ENCODE measurements at regions not wholly inside any gene's neighbourhood (a gene's known extent, or its start where the extent isn't known, plus 50 kb on each side); places are given as distances from the start of the nearest gene placed in this dataset.
"Not testable (repeated sequence)": the region's sequence is repeated elsewhere in the genome, so short reads cannot be mapped to it uniquely, and the experiment has no call there.

- TF ChIP-seq CTCF (IDR thresholded peaks at IDR 0.05; ENCODE audit: low read length, missing control alignments), result no peak
- DNase-seq (ENCODE audit: low read depth), result no peak
- H3K4me3 ChIP-seq (replicated peaks; ENCODE audit: low read depth, low read length), result no peak overlapping the region
Observed at GRCh38 chr9:30310711-30311110, 2073.7 kb upstream of the ACO1 start.

- DNase-seq (ENCODE audit: low read depth), result no peak
- TF ChIP-seq CTCF (IDR thresholded peaks at IDR 0.05; ENCODE audit: low read length, missing control alignments), result no peak
- H3K4me3 ChIP-seq (replicated peaks; ENCODE audit: low read depth, low read length), result no peak overlapping the region
Observed at GRCh38 chr9:30329431-30329830, 2055.0 kb upstream of the ACO1 start.

- H3K4me3 ChIP-seq (replicated peaks; ENCODE audit: low read depth, low read length), result no peak overlapping the region
- TF ChIP-seq CTCF (IDR thresholded peaks at IDR 0.05; ENCODE audit: low read length, missing control alignments), result no peak
- no peak for DNase-seq (ENCODE audit: low read depth)
Observed at GRCh38 chr9:30348904-30349303, 2035.5 kb upstream of the ACO1 start.

- H3K4me3 ChIP-seq (replicated peaks; ENCODE audit: low read depth, low read length), result no peak overlapping the region
- no peak for TF ChIP-seq CTCF (IDR thresholded peaks at IDR 0.05; ENCODE audit: low read length, missing control alignments)
- no peak for DNase-seq (ENCODE audit: low read depth)
Observed at GRCh38 chr9:30349526-30350513, 2034.6 kb upstream of the ACO1 start.

- no peak for TF ChIP-seq CTCF (IDR thresholded peaks at IDR 0.05; ENCODE audit: low read length, missing control alignments)
- DNase-seq (ENCODE audit: low read depth), result no peak
Observed at GRCh38 chr9:30356221-30356620, 2028.2 kb upstream of the ACO1 start.

GRCh38 chr9:30362373-30362772, 2022.1 kb upstream of the ACO1 start:
- no peak for DNase-seq (ENCODE audit: low read depth)
- H3K4me3 ChIP-seq (replicated peaks; ENCODE audit: low read depth, low read length), result no peak overlapping the region
- TF ChIP-seq CTCF (IDR thresholded peaks at IDR 0.05; ENCODE audit: low read length, missing control alignments), result no peak

More at GRCh38 chr9:30356221-30356620, 2028.2 kb upstream of the ACO1 start:
- no peak overlapping the region for H3K4me3 ChIP-seq (replicated peaks; ENCODE audit: low read depth, low read length)

- DNase-seq (ENCODE audit: low read depth); H3K4me3 ChIP-seq (replicated peaks; ENCODE audit: low read depth, low read length): not testable (repeated sequence)
Observed at GRCh38 chr9:30366140-30366539, 2018.3 kb upstream of the ACO1 start.

Measured in fibroblast of pulmonary artery (primary cell).